HEK293 (cell line): ENCODE measurements at regions not wholly inside any gene's neighbourhood (a gene's known extent, or its start where the extent isn't known, plus 50 kb on each side); places are given as distances from the start of the nearest gene placed in this dataset.

Experiments used
- ZBTB21 ChIP-seq: fragments of 450-650 bp; formaldehyde crosslinking; IDR thresholded peaks from 2 replicates; pipeline ENCODE4 v1.5.1; 2017; ENCODE audit warnings: missing biosample characterization, missing genetic modification characterization
- ZBTB6 ChIP-seq: fragments of 450-650 bp; formaldehyde crosslinking; IDR thresholded peaks from 2 replicates; pipeline ENCODE4 v1.5.1; 2017; ENCODE audit warnings: missing biosample characterization, missing genetic modification characterization
- ZNF792 ChIP-seq: fragments of 450-650 bp; formaldehyde crosslinking; IDR thresholded peaks from 2 replicates; pipeline ENCODE4 v1.5.1; 2016; ENCODE audit warnings: missing biosample characterization, missing genetic modification characterization

- TF ChIP-seq ZNF792 (tag by site-specific recombination) (no peak), ZBTB6 (tag by site-specific recombination) (no peak), ZBTB21 (tag by site-specific recombination) (no peak)
Measured at GRCh38 chr15:70533931-70534742, 229.2 kb downstream of the UACA start.
